ENCODE measurements at regions not wholly inside any gene's neighbourhood (a gene's known extent, or its start where the extent isn't known, plus 50 kb on each side); places are given as distances from the start of the nearest gene placed in this dataset.

DNA sequence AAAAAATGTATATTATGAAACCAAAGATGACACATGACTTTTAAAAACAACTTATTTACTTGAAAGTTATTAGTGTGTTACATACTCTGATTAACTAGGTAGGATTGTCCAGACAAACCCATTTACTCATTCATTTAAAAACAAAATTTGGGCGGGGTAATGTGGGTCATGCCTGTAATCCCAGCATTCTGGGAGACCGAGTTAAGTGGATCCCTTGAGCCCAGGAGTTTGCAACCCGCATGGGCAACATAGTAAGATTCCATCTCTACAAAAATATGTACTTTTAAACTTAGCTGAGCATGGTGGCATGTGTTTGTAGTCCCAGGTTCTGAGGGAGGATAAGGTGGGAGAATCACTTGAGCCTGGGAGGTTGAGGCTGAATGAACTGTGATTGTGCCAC lies 1414.7 kb downstream of the PLA2G4A start:
- TF ChIP-seq, protein P1, sequence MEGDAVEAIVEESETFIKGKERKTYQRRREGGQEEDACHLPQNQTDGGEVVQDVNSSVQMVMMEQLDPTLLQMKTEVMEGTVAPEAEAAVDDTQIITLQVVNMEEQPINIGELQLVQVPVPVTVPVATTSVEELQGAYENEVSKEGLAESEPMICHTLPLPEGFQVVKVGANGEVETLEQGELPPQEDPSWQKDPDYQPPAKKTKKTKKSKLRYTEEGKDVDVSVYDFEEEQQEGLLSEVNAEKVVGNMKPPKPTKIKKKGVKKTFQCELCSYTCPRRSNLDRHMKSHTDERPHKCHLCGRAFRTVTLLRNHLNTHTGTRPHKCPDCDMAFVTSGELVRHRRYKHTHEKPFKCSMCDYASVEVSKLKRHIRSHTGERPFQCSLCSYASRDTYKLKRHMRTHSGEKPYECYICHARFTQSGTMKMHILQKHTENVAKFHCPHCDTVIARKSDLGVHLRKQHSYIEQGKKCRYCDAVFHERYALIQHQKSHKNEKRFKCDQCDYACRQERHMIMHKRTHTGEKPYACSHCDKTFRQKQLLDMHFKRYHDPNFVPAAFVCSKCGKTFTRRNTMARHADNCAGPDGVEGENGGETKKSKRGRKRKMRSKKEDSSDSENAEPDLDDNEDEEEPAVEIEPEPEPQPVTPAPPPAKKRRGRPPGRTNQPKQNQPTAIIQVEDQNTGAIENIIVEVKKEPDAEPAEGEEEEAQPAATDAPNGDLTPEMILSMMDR (IDR thresholded peaks at IDR 0.05; ENCODE audit: low read depth, low read length) = no peak
- no peak overlapping the region for H3K4me3 ChIP-seq (ENCODE audit: low read depth, low read length)

DNA sequence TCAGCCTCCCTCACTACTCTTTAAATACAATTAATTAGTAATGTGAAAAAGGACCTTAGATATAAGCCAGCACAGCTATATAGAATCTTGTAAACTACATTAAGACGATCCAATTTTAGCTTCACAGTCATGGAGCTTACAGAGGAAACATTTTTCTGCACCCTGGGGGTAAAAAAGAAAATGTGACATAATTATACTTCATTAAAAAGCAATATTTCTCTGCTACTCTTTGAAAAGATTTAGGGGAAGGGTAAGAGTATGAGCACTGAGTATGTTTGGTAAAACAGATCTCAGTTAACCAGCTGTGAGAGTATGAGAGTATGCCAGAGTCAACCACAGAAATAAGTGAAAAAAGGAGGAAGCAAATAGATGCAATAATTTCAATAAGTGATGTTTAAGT lies 1415.9 kb downstream of the PLA2G4A start:
- H3K4me3 ChIP-seq (ENCODE audit: low read depth, low read length) = no peak overlapping the region
- TF ChIP-seq, protein P1 (IDR thresholded peaks at IDR 0.05; ENCODE audit: low read depth, low read length) = no peak

DNA sequence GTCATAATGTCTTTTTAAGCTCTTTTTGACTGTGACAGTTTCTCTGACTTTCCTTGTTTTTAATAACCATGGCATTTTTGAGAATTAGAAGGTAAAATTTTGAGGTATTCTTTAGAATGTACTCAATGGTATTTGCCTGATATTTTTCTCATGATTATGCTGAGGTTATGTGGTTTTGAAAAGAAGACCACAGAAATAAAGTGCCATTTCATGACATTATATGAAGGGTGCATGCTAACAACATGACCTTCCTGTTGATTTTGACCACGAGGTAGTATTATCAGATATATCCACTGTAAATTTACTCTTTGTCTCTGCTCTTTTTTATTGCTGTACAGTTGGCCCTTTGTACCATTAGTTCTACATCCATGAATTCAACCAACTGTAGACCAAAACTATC lies 1418.5 kb downstream of the PLA2G4A start:
- TF ChIP-seq, protein P1 (IDR thresholded peaks at IDR 0.05; ENCODE audit: low read depth, low read length) = no peak
- no peak overlapping the region for H3K4me3 ChIP-seq (ENCODE audit: low read depth, low read length)

DNA sequence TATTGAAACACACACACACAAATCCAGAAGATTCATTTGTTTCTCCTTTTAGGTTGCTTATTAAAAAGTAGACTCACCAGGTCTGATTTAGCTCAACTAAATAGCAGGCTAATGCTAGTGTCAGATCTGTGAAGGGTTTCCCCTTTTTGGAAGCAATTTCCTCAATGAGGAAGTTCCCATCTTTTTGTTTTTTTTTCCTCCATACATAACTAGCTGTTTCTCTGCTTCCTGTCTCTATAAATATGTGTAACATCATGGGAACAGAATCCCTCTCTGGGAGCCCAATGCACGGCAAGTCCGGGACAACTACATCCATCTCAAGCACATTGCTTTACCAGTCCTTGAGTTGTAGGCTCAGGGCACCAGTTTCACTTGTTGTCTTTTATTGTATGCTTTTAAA lies 1421.1 kb downstream of the PLA2G4A start:
- H3K4me3 ChIP-seq (ENCODE audit: low read depth, low read length) = no peak overlapping the region
- TF ChIP-seq, protein P1 (IDR thresholded peaks at IDR 0.05; ENCODE audit: low read depth, low read length) = no peak

- TF ChIP-seq, protein P1 (IDR thresholded peaks at IDR 0.05; ENCODE audit: low read depth, low read length) = no peak
- no peak overlapping the region for H3K4me3 ChIP-seq (ENCODE audit: low read depth, low read length)
Measured at GRCh38 chr1:188251036-188251435, 1422.3 kb downstream of the PLA2G4A start.

DNA sequence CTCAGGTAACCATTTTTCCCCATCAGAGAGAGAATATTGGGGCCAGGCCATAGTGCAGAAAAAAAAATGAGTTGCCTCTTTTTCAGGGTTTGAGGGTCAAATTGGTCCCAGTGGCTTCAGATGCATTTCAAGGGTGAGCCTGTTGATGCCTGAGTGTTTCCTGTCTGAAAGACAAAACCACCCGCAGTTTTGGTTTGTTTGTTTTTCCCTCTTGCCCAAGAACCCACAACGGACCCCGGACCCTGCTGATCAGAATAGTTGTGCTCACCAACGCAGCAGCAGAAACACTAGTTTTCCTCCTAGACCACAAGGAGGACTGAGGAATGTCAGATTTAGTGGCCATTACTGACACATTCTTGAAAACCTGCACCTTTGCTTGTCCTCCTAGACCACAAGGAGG lies 1433.1 kb downstream of the PLA2G4A start:
- H3K4me3 ChIP-seq (ENCODE audit: low read depth, low read length) = no peak overlapping the region
- TF ChIP-seq, protein P1 (IDR thresholded peaks at IDR 0.05; ENCODE audit: low read depth, low read length) = no peak

DNA sequence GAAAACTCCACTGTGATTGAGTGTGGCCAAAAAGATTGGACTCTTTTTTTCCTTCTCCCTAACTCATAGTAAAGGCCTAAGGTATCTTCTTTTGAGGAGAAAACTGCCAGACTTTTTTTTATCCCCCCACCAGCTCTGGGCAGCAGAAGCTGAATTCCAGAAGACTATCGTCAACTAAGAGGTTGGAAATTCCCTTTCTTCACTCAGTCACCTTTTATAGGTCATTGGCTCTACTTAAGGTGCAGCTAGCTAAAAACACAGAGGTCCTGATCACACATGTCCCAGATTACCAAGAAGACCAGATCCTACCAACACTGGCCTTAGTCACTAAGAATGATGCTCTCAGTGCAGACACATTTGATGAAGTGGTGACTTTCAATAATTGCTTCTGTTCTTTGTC lies 1441.2 kb downstream of the PLA2G4A start:
- no peak overlapping the region for H3K4me3 ChIP-seq (ENCODE audit: low read depth, low read length)
- TF ChIP-seq, protein P1 (IDR thresholded peaks at IDR 0.05; ENCODE audit: low read depth, low read length) = no peak

Measured in WI38 (cell line).